Neural cell (in vitro differentiated cells): ENCODE measurements at regions not wholly inside any gene's neighbourhood (a gene's known extent, or its start where the extent isn't known, plus 50 kb on each side); places are given as distances from the start of the nearest gene placed in this dataset.

Experiments used
- H2AFZ ChIP-seq: fragments of 200-600, 300-800 bp; sonication (generic), shearing (Covaris generic); 2 replicates; pipeline ENCODE4 v1.6.0; 2014; ENCODE audit warnings: low read depth, mild to moderate bottlenecking, antibody characterized with exemption, low read length, moderate library complexity
- H3F3A ChIP-seq: fragments of 200-600 bp; shearing (Covaris generic); 2 replicates; pipeline ENCODE4 v1.6.1; 2016; ENCODE audit warnings: mild to moderate bottlenecking, moderate library complexity, mixed read lengths, antibody characterized with exemption, low read length; ENCODE audit not compliant: insufficient read depth, poor library complexity, severe bottlenecking
- H3K27ac ChIP-seq: fragments of 200-600, 300-800 bp; sonication (generic), shearing (Covaris generic); 2 replicates; pipeline ENCODE4 v1.5.1; 2014; ENCODE audit warnings: mild to moderate bottlenecking, low read length, moderate library complexity
- H3K27me3 ChIP-seq: fragments of 300-800, 200-600 bp; sonication (generic), shearing (Covaris generic); 2 replicates; pipeline ENCODE4 v1.6.0; 2014; ENCODE audit warnings: mild to moderate bottlenecking, low read depth, low read length, moderate library complexity; ENCODE audit not compliant: insufficient read depth
- H3K36me3 ChIP-seq: fragments of 300-800, 200-600 bp; sonication (generic), shearing (Covaris generic); 2 replicates; pipeline ENCODE4 v1.5.1; 2014; ENCODE audit warnings: mild to moderate bottlenecking, antibody characterized with exemption, low read length, moderate library complexity; ENCODE audit not compliant: insufficient read depth
- H3K4me2 ChIP-seq: fragments of 300-800, 200-600 bp; sonication (generic), shearing (Covaris generic); 2 replicates; pipeline ENCODE4 v1.6.0; 2014; ENCODE audit warnings: mild to moderate bottlenecking, low read length
- H3K4me3 ChIP-seq: fragments of 300-800, 200-600 bp; sonication (generic), shearing (Covaris generic); 2 replicates; pipeline ENCODE4 v1.5.1; 2014; ENCODE audit warnings: mild to moderate bottlenecking, low read length, moderate library complexity
- H3K79me2 ChIP-seq: fragments of 200-600 bp; shearing (Covaris generic); replicated peaks from 2 replicates; pipeline ENCODE4 v1.6.0; 2014; ENCODE audit warnings: mild to moderate bottlenecking, low read length, moderate library complexity; ENCODE audit not compliant: insufficient read depth
- H3K9ac ChIP-seq: fragments of 300-800, 200-600 bp; sonication (generic), shearing (Covaris generic); 2 replicates; pipeline ENCODE4 v1.6.1; 2016; ENCODE audit warnings: mild to moderate bottlenecking, low read length, mixed read lengths
- H3K9me2 ChIP-seq: fragments of 200-600 bp; shearing (Covaris generic); 2 replicates; pipeline ENCODE4 v1.6.1; 2016; ENCODE audit warnings: mild to moderate bottlenecking, low read length, mixed read lengths; ENCODE audit not compliant: insufficient read depth
- H3K9me3 ChIP-seq: fragments of 200-600, 300-800 bp; sonication (generic), shearing (Covaris generic); 2 replicates; pipeline ENCODE4 v1.6.1; 2016; ENCODE audit warnings: mild to moderate bottlenecking, mixed run types, low read length, moderate library complexity, mixed read lengths
- H4K20me1 ChIP-seq: fragments of 200-600 bp; shearing (Covaris generic); 2 replicates; pipeline ENCODE4 v1.6.1; 2016; ENCODE audit warnings: mild to moderate bottlenecking, mixed run types; ENCODE audit not compliant: insufficient read depth
- EP300 ChIP-seq: fragments of 450-650 bp; conservative IDR thresholded peaks from 2 replicates; pipeline ENCODE4 v1.6.1; 2014; ENCODE audit warnings: antibody characterized with exemption, mild to moderate bottlenecking, moderate library complexity; ENCODE audit not compliant: poor library complexity, severe bottlenecking
- EZH2 ChIP-seq: fragments of 200-600, 300-800 bp; shearing (Covaris generic), sonication (generic); IDR thresholded peaks from 2 replicates; pipeline ENCODE4 v1.6.1; 2014; ENCODE audit warnings: antibody characterized with exemption, low read length, borderline replicate concordance, mild to moderate bottlenecking; ENCODE audit not compliant: insufficient read depth, poor library complexity, severe bottlenecking
- MXI1 ChIP-seq: fragments of 450-650 bp; conservative IDR thresholded peaks from 2 replicates; pipeline ENCODE4 v1.6.1; 2014; ENCODE audit warnings: antibody characterized with exemption, mild to moderate bottlenecking; ENCODE audit not compliant: poor library complexity, severe bottlenecking
- POLR2AphosphoS5 ChIP-seq: IDR thresholded peaks from 2 replicates; pipeline ENCODE4 v1.6.1; 2012
- RAD21 ChIP-seq: fragments of 450-650 bp; conservative IDR thresholded peaks from 2 replicates; pipeline ENCODE4 v1.6.1; 2014; ENCODE audit warnings: antibody characterized with exemption, mild to moderate bottlenecking, moderate library complexity
- SMC3 ChIP-seq: fragments of 450-650 bp; conservative IDR thresholded peaks from 2 replicates; pipeline ENCODE4 v1.6.1; 2014; ENCODE audit warnings: antibody characterized with exemption, mild to moderate bottlenecking, moderate library complexity; ENCODE audit not compliant: poor library complexity
- TAF1 ChIP-seq: IDR thresholded peaks from 2 replicates; pipeline ENCODE4 v1.6.1; 2012; ENCODE audit warnings: low read depth
- TF ChIP-seq, protein P1 (sequence below): fragments of 450-650 bp; IDR thresholded peaks from 2 replicates; pipeline ENCODE4 v1.5.1; 2014; ENCODE audit warnings: antibody characterized with exemption, mild to moderate bottlenecking, moderate library complexity; ENCODE audit not compliant: poor library complexity, severe bottlenecking
- TF ChIP-seq, protein P2 (sequence below): IDR thresholded peaks from 2 replicates; pipeline ENCODE4 v1.6.1; 2012; ENCODE audit warnings: borderline replicate concordance

DNA sequence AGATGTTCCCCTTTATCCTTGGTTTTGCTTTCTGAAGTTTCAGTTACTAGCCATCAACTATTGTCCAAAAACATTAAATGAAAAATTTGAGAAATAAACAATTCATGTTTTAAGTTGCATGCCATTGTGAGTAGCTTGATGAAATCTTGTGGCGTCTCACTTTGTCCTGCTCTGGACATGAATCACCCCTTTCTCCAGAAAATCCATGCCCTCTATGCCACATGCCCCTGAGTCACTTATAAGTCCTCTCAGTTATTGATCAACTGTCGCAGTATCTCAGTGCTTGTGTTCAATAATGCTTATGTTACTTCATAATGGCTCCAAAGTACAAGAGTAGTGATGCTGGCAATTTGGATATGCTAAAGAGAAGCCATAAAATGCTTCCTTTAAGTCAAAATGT, 208.0 kb upstream of the FERD3L start:
- no peaks in the 10 kb centered on the region for H3K9me3 ChIP-seq
- H3K9me2 ChIP-seq: no peaks in the 10 kb centered on the region
- no peak overlapping the region for H3K4me3 ChIP-seq
- H3K27ac ChIP-seq: no peak overlapping the region
- no peak overlapping the region for H3K9ac ChIP-seq
- no peaks in the 10 kb centered on the region for H3K79me2 ChIP-seq
- no peak overlapping the region for H2AFZ ChIP-seq
- TF ChIP-seq TAF1 (no peak), SMC3 (no peak), MXI1 (no peak)
- TF ChIP-seq, protein P1, sequence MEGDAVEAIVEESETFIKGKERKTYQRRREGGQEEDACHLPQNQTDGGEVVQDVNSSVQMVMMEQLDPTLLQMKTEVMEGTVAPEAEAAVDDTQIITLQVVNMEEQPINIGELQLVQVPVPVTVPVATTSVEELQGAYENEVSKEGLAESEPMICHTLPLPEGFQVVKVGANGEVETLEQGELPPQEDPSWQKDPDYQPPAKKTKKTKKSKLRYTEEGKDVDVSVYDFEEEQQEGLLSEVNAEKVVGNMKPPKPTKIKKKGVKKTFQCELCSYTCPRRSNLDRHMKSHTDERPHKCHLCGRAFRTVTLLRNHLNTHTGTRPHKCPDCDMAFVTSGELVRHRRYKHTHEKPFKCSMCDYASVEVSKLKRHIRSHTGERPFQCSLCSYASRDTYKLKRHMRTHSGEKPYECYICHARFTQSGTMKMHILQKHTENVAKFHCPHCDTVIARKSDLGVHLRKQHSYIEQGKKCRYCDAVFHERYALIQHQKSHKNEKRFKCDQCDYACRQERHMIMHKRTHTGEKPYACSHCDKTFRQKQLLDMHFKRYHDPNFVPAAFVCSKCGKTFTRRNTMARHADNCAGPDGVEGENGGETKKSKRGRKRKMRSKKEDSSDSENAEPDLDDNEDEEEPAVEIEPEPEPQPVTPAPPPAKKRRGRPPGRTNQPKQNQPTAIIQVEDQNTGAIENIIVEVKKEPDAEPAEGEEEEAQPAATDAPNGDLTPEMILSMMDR: no peak
- no peaks in the 10 kb centered on the region for H3K27me3 ChIP-seq
- no peaks in the 10 kb centered on the region for H3K36me3 ChIP-seq
- no peak overlapping the region for H3K4me2 ChIP-seq
- no peaks in the 10 kb centered on the region for H3F3A ChIP-seq
- H4K20me1 ChIP-seq: no peaks in the 10 kb centered on the region

DNA sequence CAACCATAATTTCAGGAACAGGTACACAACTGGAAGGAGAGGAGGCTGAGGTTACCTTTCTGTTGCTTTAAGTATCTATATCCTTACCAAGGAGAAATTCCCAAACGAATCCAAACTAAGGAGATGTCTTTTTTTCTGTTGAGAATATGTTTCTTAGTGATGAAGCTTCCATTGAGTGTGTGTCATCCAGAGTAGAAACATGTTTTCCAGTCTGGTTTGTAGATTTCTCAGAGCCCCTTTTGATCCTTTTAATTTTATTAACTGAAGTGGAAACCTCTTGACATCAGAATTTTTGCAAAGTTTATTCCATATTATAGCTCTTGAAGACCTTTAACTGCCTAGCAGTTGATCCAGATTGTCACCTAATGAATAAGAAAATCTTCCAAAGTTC, 207.1 kb upstream of the FERD3L start:
- no peaks in the 10 kb centered on the region for H3K9me3 ChIP-seq
- H3F3A ChIP-seq: no peaks in the 10 kb centered on the region
- no peaks in the 10 kb centered on the region for H4K20me1 ChIP-seq
- TF ChIP-seq EZH2 (no peak), SMC3 (no peak), MXI1 (no peak), POLR2AphosphoS5 (no peak), RAD21 (no peak), TAF1 (no peak), EP300 (no peak)
- TF ChIP-seq, protein P1: no peak
- TF ChIP-seq, protein P2, sequence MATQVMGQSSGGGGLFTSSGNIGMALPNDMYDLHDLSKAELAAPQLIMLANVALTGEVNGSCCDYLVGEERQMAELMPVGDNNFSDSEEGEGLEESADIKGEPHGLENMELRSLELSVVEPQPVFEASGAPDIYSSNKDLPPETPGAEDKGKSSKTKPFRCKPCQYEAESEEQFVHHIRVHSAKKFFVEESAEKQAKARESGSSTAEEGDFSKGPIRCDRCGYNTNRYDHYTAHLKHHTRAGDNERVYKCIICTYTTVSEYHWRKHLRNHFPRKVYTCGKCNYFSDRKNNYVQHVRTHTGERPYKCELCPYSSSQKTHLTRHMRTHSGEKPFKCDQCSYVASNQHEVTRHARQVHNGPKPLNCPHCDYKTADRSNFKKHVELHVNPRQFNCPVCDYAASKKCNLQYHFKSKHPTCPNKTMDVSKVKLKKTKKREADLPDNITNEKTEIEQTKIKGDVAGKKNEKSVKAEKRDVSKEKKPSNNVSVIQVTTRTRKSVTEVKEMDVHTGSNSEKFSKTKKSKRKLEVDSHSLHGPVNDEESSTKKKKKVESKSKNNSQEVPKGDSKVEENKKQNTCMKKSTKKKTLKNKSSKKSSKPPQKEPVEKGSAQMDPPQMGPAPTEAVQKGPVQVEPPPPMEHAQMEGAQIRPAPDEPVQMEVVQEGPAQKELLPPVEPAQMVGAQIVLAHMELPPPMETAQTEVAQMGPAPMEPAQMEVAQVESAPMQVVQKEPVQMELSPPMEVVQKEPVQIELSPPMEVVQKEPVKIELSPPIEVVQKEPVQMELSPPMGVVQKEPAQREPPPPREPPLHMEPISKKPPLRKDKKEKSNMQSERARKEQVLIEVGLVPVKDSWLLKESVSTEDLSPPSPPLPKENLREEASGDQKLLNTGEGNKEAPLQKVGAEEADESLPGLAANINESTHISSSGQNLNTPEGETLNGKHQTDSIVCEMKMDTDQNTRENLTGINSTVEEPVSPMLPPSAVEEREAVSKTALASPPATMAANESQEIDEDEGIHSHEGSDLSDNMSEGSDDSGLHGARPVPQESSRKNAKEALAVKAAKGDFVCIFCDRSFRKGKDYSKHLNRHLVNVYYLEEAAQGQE: no peak
- H3K27ac ChIP-seq: no peak overlapping the region
- H3K4me2 ChIP-seq: no peak overlapping the region
- no peaks in the 10 kb centered on the region for H3K9me2 ChIP-seq
- no peak overlapping the region for H2AFZ ChIP-seq
- no peaks in the 10 kb centered on the region for H3K79me2 ChIP-seq
- no peak overlapping the region for H3K4me3 ChIP-seq
- H3K36me3 ChIP-seq: no peaks in the 10 kb centered on the region
- no peak overlapping the region for H3K9ac ChIP-seq
- no peaks in the 10 kb centered on the region for H3K27me3 ChIP-seq
